ENCODE measurements at regions not wholly inside any gene's neighbourhood (a gene's known extent, or its start where the extent isn't known, plus 50 kb on each side); places are given as distances from the start of the nearest gene placed in this dataset.

GRCh38 chr13:105502193-105502592, 1033.3 kb downstream of the EFNB2 start:
- Histone ChIP-seq H2AK5ac (ENCODE audit: low read depth, low read length) (no peak overlapping the region), H3K4ac (replicated peaks; ENCODE audit: insufficient read length, low read depth, low read length) (no peak overlapping the region), H3K27ac (ENCODE audit: low read depth, low read length) (no peak overlapping the region), H2BK15ac (ENCODE audit: low read length) (no peak overlapping the region), H3K27me3 (replicated peaks in 1 of 4; ENCODE audit: control insufficient read depth in 3 of 4, extremely low read depth in 1 of 4, insufficient read depth in 3 of 4, low read length in 3 of 4) (no peaks in the 10 kb centered on the region), H3K23ac (ENCODE audit: insufficient read length) (no peak overlapping the region), H4K91ac (replicated peaks; ENCODE audit: insufficient read length, low read length) (no peak overlapping the region), H4K20me1 (replicated peaks in 1 of 2; ENCODE audit: control insufficient read depth in 1 of 2, insufficient read depth in 2 of 2, low read length in 2 of 2) (no peaks in the 10 kb centered on the region), H2BK120ac (replicated peaks; ENCODE audit: low read depth, low read length) (no peak overlapping the region), H3K79me1 (ENCODE audit: low read depth, low read length) (no peaks in the 10 kb centered on the region), H2BK5ac (ENCODE audit: low read depth, low read length) (no peak overlapping the region), H4K5ac (ENCODE audit: insufficient read length, low read depth, low read length) (no peak overlapping the region), H3K18ac (ENCODE audit: extremely low read depth, low read length) (no peak overlapping the region), H2BK20ac (ENCODE audit: low read length) (no peak overlapping the region; the same call in 1 of the 2 replicates), H3K56ac (replicated peaks; ENCODE audit: insufficient read length, low read depth, low read length) (no peak overlapping the region), H3K36me3 (ENCODE audit: control insufficient read depth in 2 of 4, insufficient read depth in 4 of 4, low read length in 3 of 4) (no peaks in the 10 kb centered on the region), H3K4me3 (ENCODE audit: extremely low read depth in 1 of 4, insufficient read depth in 2 of 4, low read depth in 3 of 4, low read length in 4 of 4) (no peak overlapping the region), H3K9me3 (ENCODE audit: insufficient read depth in 2 of 2, low read depth in 1 of 2, low read length in 1 of 2) (no peaks in the 10 kb centered on the region), H3K9ac (replicated peaks in 1 of 4; ENCODE audit: extremely low read depth in 1 of 4, low read depth in 3 of 4, low read length in 3 of 4) (no peak overlapping the region), H3K23me2 (ENCODE audit: low read depth, low read length) (no peaks in the 10 kb centered on the region), H2BK12ac (ENCODE audit: low read depth, low read length) (no peak overlapping the region), H3K14ac (ENCODE audit: insufficient read length) (no peak overlapping the region), H3K79me2 (ENCODE audit: control insufficient read depth in 1 of 2, insufficient read depth in 2 of 2, low read length in 2 of 2) (no peaks in the 10 kb centered on the region), H4K8ac (ENCODE audit: extremely low read depth, insufficient read depth, low read length) (no peak overlapping the region), H3K4me2 (ENCODE audit: insufficient read depth in 1 of 2, low read depth in 2 of 2, low read length in 2 of 2) (no peak overlapping the region), H2AFZ (ENCODE audit: low read length) (peak overlapping the region; percentile 49; the same call in 1 of the 2 replicates), H3K4me1 (replicated peaks in 1 of 4; ENCODE audit: control insufficient read depth in 3 of 4, insufficient read depth in 4 of 4, low read length in 3 of 4) (no peaks in the 10 kb centered on the region)
- WGBS, 2 experiments (ENCODE audit: extremely low coverage in 1 of 2, insufficient coverage in 1 of 2, insufficient read length in 1 of 2, insufficient replicate concordance in 2 of 2, low coverage in 1 of 2, low lambda C conversion rate in 2 of 2, missing lambda C conversion rate in 1 of 2), result 43% methylated on average over 5 of the region's 5 CpGs; no CpG with 5 or more reads in 1 of the 2 experiments
- FAIRE-seq (no peak), DNase-seq (ENCODE audit: low read depth in 1 of 2, low spot score in 2 of 2) (no peak)
- CTCF ChIA-PET (ENCODE audit: partially characterized antibody), result no interaction called here
- no peak for TF ChIP-seq KDM5A (IDR thresholded peaks at IDR 0.05; ENCODE audit: low read length)
- no peak for TF ChIP-seq JUN (IDR thresholded peaks at IDR 0.05; ENCODE audit: low read depth, low read length)
- no peak for TF ChIP-seq YY1 (IDR thresholded peaks at IDR 0.05; ENCODE audit: low read depth, low read length)
- TF ChIP-seq CREB1 (IDR thresholded peaks at IDR 0.05), result no peak
- no peak for TF ChIP-seq CEBPB (IDR thresholded peaks at IDR 0.05; ENCODE audit: low read depth, low read length)
- no peak for TF ChIP-seq HDAC6 (IDR thresholded peaks at IDR 0.05; ENCODE audit: low read depth, low read length)
- no peak for TF ChIP-seq KDM1A (IDR thresholded peaks at IDR 0.05; ENCODE audit: borderline replicate concordance, low read length)
- no peak for TF ChIP-seq TAF1 (IDR thresholded peaks at IDR 0.05; ENCODE audit: low read depth, low read length)
- POLR2A ChIA-PET (ENCODE audit: partially characterized antibody), result no interaction called here
